Suprapubic skin (tissue), 3 donors: ENCODE measurements at regions not wholly inside any gene's neighbourhood (a gene's known extent, or its start where the extent isn't known, plus 50 kb on each side); places are given as distances from the start of the nearest gene placed in this dataset.

Experiments
- POLR2A ChIP-seq, 2 donors: fragments of 450-650 bp; IDR thresholded peaks; one replicate each; pipeline ENCODE4 v1.6.1; 2017; ENCODE audit warnings: antibody characterized with exemption in 2 of 2, mild to moderate bottlenecking in 2 of 2, moderate library complexity in 2 of 2
- TF ChIP-seq, protein P1 (sequence below), 2 donors: fragments of 200-600 bp in 1 of 2; fragments of 450-650 bp in 1 of 2; sonication (generic) in 1 of 2; IDR thresholded peaks; one replicate each; pipeline ENCODE4 v1.5.1; 2016 to 2019; ENCODE audit warnings: antibody characterized with exemption in 2 of 2, mild to moderate bottlenecking in 1 of 2, moderate library complexity in 1 of 2

DNA sequence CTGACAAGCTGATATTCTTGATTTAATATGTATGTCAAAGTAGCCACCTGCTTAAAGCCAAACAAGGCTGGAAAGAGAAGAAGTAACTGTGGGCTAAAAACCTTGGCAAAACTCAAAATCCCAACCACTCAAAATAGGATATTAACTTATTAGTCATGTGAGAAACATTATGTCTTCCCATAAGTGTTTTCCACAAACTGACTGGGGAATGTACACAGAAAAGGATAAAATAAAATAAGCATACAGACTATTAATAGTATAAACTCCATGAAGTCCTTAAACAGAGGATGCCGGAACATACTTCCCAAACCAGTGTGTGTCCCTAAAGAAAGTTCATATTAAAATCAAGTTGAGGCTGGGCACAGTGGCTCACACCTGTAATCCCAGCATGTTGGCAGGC, 263.7 kb upstream of the THBS1 start:
- TF ChIP-seq, protein P1, sequence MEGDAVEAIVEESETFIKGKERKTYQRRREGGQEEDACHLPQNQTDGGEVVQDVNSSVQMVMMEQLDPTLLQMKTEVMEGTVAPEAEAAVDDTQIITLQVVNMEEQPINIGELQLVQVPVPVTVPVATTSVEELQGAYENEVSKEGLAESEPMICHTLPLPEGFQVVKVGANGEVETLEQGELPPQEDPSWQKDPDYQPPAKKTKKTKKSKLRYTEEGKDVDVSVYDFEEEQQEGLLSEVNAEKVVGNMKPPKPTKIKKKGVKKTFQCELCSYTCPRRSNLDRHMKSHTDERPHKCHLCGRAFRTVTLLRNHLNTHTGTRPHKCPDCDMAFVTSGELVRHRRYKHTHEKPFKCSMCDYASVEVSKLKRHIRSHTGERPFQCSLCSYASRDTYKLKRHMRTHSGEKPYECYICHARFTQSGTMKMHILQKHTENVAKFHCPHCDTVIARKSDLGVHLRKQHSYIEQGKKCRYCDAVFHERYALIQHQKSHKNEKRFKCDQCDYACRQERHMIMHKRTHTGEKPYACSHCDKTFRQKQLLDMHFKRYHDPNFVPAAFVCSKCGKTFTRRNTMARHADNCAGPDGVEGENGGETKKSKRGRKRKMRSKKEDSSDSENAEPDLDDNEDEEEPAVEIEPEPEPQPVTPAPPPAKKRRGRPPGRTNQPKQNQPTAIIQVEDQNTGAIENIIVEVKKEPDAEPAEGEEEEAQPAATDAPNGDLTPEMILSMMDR (IDR thresholded peaks at IDR 0.05) = no peak
- TF ChIP-seq POLR2A (IDR thresholded peaks at IDR 0.05) = no peak
